PC-9 (cell line): ENCODE measurements at regions not wholly inside any gene's neighbourhood (a gene's known extent, or its start where the extent isn't known, plus 50 kb on each side); places are given as distances from the start of the nearest gene placed in this dataset.

Experiments
- EZH2 ChIP-seq: fragments of 200-600 bp; sonication (generic); IDR thresholded peaks from 2 replicates; pipeline ENCODE4 v1.8.0; 2017; ENCODE audit warnings: antibody characterized with exemption, low read depth
- TF ChIP-seq, protein P1 (sequence below): fragments of 200-600 bp; sonication (generic); conservative IDR thresholded peaks from 2 replicates; pipeline ENCODE4 v1.6.1; 2017; ENCODE audit warnings: mixed run types, antibody characterized with exemption, mild to moderate bottlenecking, moderate library complexity

DNA sequence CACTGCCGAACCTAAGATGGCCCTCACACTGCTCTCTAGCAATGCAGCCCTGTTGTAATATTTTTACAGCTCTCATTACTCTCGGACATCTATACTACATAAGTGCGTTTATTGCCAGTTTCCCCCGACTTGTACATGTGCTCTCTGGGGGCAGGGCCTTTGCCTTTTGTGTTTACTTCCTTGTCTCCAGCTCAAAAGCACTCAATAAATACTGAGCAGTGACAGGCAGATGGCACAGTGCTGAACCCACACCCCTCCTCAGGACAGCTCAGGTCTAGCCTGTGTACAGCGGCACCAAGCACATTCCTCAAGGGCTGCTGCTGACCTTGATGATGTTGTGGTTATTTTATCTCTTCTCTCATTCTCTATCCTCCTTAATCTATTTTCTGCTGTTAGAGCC is 68.0 kb upstream of the ELMO1 start:
- TF ChIP-seq, protein P1, sequence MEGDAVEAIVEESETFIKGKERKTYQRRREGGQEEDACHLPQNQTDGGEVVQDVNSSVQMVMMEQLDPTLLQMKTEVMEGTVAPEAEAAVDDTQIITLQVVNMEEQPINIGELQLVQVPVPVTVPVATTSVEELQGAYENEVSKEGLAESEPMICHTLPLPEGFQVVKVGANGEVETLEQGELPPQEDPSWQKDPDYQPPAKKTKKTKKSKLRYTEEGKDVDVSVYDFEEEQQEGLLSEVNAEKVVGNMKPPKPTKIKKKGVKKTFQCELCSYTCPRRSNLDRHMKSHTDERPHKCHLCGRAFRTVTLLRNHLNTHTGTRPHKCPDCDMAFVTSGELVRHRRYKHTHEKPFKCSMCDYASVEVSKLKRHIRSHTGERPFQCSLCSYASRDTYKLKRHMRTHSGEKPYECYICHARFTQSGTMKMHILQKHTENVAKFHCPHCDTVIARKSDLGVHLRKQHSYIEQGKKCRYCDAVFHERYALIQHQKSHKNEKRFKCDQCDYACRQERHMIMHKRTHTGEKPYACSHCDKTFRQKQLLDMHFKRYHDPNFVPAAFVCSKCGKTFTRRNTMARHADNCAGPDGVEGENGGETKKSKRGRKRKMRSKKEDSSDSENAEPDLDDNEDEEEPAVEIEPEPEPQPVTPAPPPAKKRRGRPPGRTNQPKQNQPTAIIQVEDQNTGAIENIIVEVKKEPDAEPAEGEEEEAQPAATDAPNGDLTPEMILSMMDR: no peak
- no peak for TF ChIP-seq EZH2
